Heart left ventricle (tissue), 13 donors: ENCODE measurements at regions not wholly inside any gene's neighbourhood (a gene's known extent, or its start where the extent isn't known, plus 50 kb on each side); places are given as distances from the start of the nearest gene placed in this dataset.

ENCODE experiments used
- POLR2A ChIP-seq, 2 donors: fragments of 450-650 bp; IDR thresholded peaks; one replicate each; pipeline ENCODE4 v1.6.1; 2017; ENCODE audit warnings: antibody characterized with exemption in 2 of 2, mild to moderate bottlenecking in 2 of 2, moderate library complexity in 2 of 2
- TF ChIP-seq, protein P1 (sequence below), 12 donors: fragments of 200-600 bp; sonication (generic) in 4 of 12; IDR thresholded peaks; one replicate each; pipeline versions ENCODE4 v1.5.0 to v1.8.0; 2018 to 2022; ENCODE audit warnings: antibody characterized with exemption in 12 of 12, mild to moderate bottlenecking in 5 of 12
- donor health status: ischemic (EF 13 %, LVEDD 7.1; RV severe dilation, severe dysfunction).
- donor health status: DM: no; HTN: yes; CAD: no.
- donor health status: DM: no; HTN: no; CAD: no.
- donor health status: ischemic (EF 25% LVEDD 6.9; RV normal size, moderate dysfunction).
- donor health status: ischemic (EF 25% LVEDD 5.7; RV mildly dilated, moderate dysfunction).
- donor health status: ischemic (EF 35%, LVEDD 5.7; RV mildly dilated, moderate dysfunction).
- donor health status: nonischemic (EF 11% LVEDD 7.7; RV severe dilation, severe dysfunction).
- donor health status: DM: yes; HTN: yes; CAD: no.
- donor health status: PGD.
- donor health status: ischemic (EF 29% LVEDD 5.4; RV normal size, mild dysfunction).
- donor health status: nonischemic (EF 23%, LVEDD 6.1; RV moderate dilation, normal function).

DNA sequence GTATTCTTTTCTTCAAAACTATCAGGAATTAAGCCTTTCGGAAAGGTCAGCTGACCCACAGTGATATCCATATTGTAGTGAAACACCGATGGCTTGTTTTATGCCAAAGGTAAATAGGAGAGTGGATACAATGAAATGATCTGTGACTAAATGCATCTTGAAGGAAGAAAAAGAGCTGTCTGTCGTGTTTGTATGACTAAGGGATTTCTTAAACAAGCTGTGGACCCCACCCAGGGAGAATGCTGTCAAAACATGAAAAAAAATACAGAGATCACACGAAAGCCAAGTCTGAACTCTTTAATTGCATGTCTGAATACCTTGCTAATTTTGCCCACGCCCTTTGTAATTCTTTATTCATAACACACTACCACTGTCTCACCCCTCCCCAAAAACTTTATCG lies 286.4 kb upstream of the WWC1 start:
- TF ChIP-seq, protein P1, sequence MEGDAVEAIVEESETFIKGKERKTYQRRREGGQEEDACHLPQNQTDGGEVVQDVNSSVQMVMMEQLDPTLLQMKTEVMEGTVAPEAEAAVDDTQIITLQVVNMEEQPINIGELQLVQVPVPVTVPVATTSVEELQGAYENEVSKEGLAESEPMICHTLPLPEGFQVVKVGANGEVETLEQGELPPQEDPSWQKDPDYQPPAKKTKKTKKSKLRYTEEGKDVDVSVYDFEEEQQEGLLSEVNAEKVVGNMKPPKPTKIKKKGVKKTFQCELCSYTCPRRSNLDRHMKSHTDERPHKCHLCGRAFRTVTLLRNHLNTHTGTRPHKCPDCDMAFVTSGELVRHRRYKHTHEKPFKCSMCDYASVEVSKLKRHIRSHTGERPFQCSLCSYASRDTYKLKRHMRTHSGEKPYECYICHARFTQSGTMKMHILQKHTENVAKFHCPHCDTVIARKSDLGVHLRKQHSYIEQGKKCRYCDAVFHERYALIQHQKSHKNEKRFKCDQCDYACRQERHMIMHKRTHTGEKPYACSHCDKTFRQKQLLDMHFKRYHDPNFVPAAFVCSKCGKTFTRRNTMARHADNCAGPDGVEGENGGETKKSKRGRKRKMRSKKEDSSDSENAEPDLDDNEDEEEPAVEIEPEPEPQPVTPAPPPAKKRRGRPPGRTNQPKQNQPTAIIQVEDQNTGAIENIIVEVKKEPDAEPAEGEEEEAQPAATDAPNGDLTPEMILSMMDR (IDR thresholded peaks at IDR 0.05), result no peak
- no peak for TF ChIP-seq POLR2A (IDR thresholded peaks at IDR 0.05)
